ENCODE measurements at regions not wholly inside any gene's neighbourhood (a gene's known extent, or its start where the extent isn't known, plus 50 kb on each side); places are given as distances from the start of the nearest gene placed in this dataset.
"Not testable (repeated sequence)": the region's sequence is repeated elsewhere in the genome, so short reads cannot be mapped to it uniquely, and the experiment has no call there.

GRCh38 chr5:15344954-15345353 is 155.0 kb upstream of the FBXL7 start:
- intact Hi-C loops (cut with micrococcal nuclease), result no loop called here

- intact Hi-C loops (cut with micrococcal nuclease), result no loop called here
Measured at GRCh38 chr5:15338546-15338945, 161.4 kb upstream of the FBXL7 start.

GRCh38 chr5:15334551-15335266 is 165.3 kb upstream of the FBXL7 start:
- intact Hi-C loops (cut with micrococcal nuclease), result no loop called here

GRCh38 chr5:15333091-15333490 is 166.9 kb upstream of the FBXL7 start:
- intact Hi-C loops (cut with micrococcal nuclease), result no loop called here

- intact Hi-C loops (cut with micrococcal nuclease), result no loop called here
Measured at GRCh38 chr5:15326932-15327331, 173.0 kb upstream of the FBXL7 start.

GRCh38 chr5:15326471-15326870 is 173.5 kb upstream of the FBXL7 start:
- intact Hi-C loops (cut with micrococcal nuclease), result no loop called here

- intact Hi-C loops (cut with micrococcal nuclease), result no loop called here
Measured at GRCh38 chr5:15322421-15322820, 177.6 kb upstream of the FBXL7 start.

GRCh38 chr5:15321776-15322175 is 178.2 kb upstream of the FBXL7 start:
- intact Hi-C loops (cut with micrococcal nuclease), result no loop called here

GRCh38 chr5:15320871-15321270 is 179.1 kb upstream of the FBXL7 start:
- intact Hi-C loops (cut with micrococcal nuclease), result no loop called here

- intact Hi-C loops (cut with micrococcal nuclease), result no loop called here
Measured at GRCh38 chr5:15304914-15305834, 194.8 kb upstream of the FBXL7 start.

- intact Hi-C loops (cut with micrococcal nuclease), result no loop called here
Measured at GRCh38 chr5:15304066-15304731, 195.8 kb upstream of the FBXL7 start.

- intact Hi-C loops (cut with micrococcal nuclease), result no loop called here
Measured at GRCh38 chr5:15300141-15300540, 199.8 kb upstream of the FBXL7 start.

- intact Hi-C loops (cut with micrococcal nuclease), result no loop called here
Measured at GRCh38 chr5:15290953-15291352, 209.0 kb upstream of the FBXL7 start.

- intact Hi-C loops (cut with micrococcal nuclease), result no loop called here
Measured at GRCh38 chr5:15286650-15287049, 213.3 kb upstream of the FBXL7 start.

GRCh38 chr5:15285901-15286583 is 213.9 kb upstream of the FBXL7 start:
- intact Hi-C loops (cut with micrococcal nuclease), result no loop called here

- intact Hi-C loops (cut with micrococcal nuclease), result no loop called here
Measured at GRCh38 chr5:15284706-15285105, 215.3 kb upstream of the FBXL7 start.

GRCh38 chr5:15283076-15283475 is 216.9 kb upstream of the FBXL7 start:
- intact Hi-C loops (cut with micrococcal nuclease), result no loop called here

- intact Hi-C loops (cut with micrococcal nuclease), result no loop called here
Measured at GRCh38 chr5:15282611-15283010, 217.4 kb upstream of the FBXL7 start.

GRCh38 chr5:15271596-15271995 is 228.4 kb upstream of the FBXL7 start:
- intact Hi-C loops (cut with micrococcal nuclease), result not testable (repeated sequence)

GRCh38 chr5:15267966-15268365 is 232.0 kb upstream of the FBXL7 start:
- intact Hi-C loops (cut with micrococcal nuclease), result no loop called here

- intact Hi-C loops (cut with micrococcal nuclease), result no loop called here
Measured at GRCh38 chr5:15266841-15267240, 233.1 kb upstream of the FBXL7 start.

Measured in T-helper 2 cell treated with Interferon-gamma antibody and Interleukin-4, amounts not matched to agents 100 ng/mL and 5 ng/mL, for 36 hours (primary cell).